HepG2 (cell line): ENCODE measurements at regions not wholly inside any gene's neighbourhood (a gene's known extent, or its start where the extent isn't known, plus 50 kb on each side); places are given as distances from the start of the nearest gene placed in this dataset.
"Not testable (repeated sequence)": the region's sequence is repeated elsewhere in the genome, so short reads cannot be mapped to it uniquely, and the experiment has no call there.

Experiments
- EP300 ChIP-seq, 3 experiments: sonication (generic) in 1 of 3; formaldehyde crosslinking in 1 of 3; IDR thresholded peaks; 2 replicates each; pipeline versions ENCODE4 v1.5.1 to v1.6.1; 2011 to 2020; ENCODE audit warnings: low read depth in 2 of 3, low read length in 2 of 3, borderline replicate concordance in 1 of 3, improper control_type of control experiment in 1 of 3, mild to moderate bottlenecking in 1 of 3, missing genetic modification reagents in 1 of 3, moderate library complexity in 1 of 3
- ESRRA ChIP-seq: sonication (generic); formaldehyde crosslinking; IDR thresholded peaks from 2 replicates; pipeline ENCODE4 v1.5.1; 2020; ENCODE audit warnings: mild to moderate bottlenecking, low read depth, missing genetic modification reagents
- HNRNPH1 ChIP-seq: fragments of 200-400 bp; formaldehyde crosslinking; optimal IDR thresholded peaks from 2 replicates; pipeline ENCODE3; 2017; ENCODE audit warnings: mild to moderate bottlenecking, low read depth, low read length
- PAF1 ChIP-seq: IDR thresholded peaks from 2 replicates; pipeline ENCODE4 v1.6.1; 2016; ENCODE audit warnings: missing genetic modification reagents, missing compliant biosample characterization
- PRMT3 ChIP-seq: sonication (generic); formaldehyde crosslinking; IDR thresholded peaks from 2 replicates; pipeline ENCODE4 v1.8.1; 2022; ENCODE audit warnings: low read depth, mild to moderate bottlenecking, moderate library complexity, missing genetic modification reagents, borderline replicate concordance
- SP5 ChIP-seq: IDR thresholded peaks from 2 replicates; pipeline ENCODE4 v1.6.1; 2016; ENCODE audit warnings: low read depth, borderline replicate concordance
- ZNF503 ChIP-seq: sonication (generic); formaldehyde crosslinking; IDR thresholded peaks from 2 replicates; pipeline ENCODE4 v1.4.0; 2020; ENCODE audit warnings: missing genetic modification reagents
- ZNF557 ChIP-seq: sonication (generic); formaldehyde crosslinking; IDR thresholded peaks from 2 replicates; pipeline ENCODE4 v1.4.0; 2020; ENCODE audit warnings: missing genetic modification reagents
- TF ChIP-seq, protein P1 (sequence below): sonication (generic); formaldehyde crosslinking; conservative IDR thresholded peaks from 2 replicates; pipeline ENCODE4 v1.5.0; 2020; ENCODE audit warnings: missing genetic modification reagents
- TF ChIP-seq, protein P2 (sequence below): sonication (generic); formaldehyde crosslinking; IDR thresholded peaks from 2 replicates; pipeline ENCODE4 v1.5.0; 2020; ENCODE audit warnings: mild to moderate bottlenecking, missing genetic modification reagents, moderate library complexity

GRCh38 chr13:79607895-79608294 lies 126.9 kb downstream of the NDFIP2 start:
- not testable (repeated sequence) for TF ChIP-seq ZNF503; PAF1 (CRISPR knock-in tag); ZNF557; PRMT3 (CRISPR knock-in tag); HNRNPH1; EP300 (IDR thresholded peaks at IDR 0.05; ENCODE audit: low read depth in 2 of 2, low read length in 2 of 2); EP300 (CRISPR knock-in tag; IDR thresholded peaks at IDR 0.05; ENCODE audit: borderline replicate concordance); SP5 (CRISPR knock-in tag); ESRRA
- TF ChIP-seq, protein P1, sequence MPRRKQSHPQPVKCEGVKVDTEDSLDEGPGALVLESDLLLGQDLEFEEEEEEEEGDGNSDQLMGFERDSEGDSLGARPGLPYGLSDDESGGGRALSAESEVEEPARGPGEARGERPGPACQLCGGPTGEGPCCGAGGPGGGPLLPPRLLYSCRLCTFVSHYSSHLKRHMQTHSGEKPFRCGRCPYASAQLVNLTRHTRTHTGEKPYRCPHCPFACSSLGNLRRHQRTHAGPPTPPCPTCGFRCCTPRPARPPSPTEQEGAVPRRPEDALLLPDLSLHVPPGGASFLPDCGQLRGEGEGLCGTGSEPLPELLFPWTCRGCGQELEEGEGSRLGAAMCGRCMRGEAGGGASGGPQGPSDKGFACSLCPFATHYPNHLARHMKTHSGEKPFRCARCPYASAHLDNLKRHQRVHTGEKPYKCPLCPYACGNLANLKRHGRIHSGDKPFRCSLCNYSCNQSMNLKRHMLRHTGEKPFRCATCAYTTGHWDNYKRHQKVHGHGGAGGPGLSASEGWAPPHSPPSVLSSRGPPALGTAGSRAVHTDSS: not testable (repeated sequence)
- TF ChIP-seq, protein P2, sequence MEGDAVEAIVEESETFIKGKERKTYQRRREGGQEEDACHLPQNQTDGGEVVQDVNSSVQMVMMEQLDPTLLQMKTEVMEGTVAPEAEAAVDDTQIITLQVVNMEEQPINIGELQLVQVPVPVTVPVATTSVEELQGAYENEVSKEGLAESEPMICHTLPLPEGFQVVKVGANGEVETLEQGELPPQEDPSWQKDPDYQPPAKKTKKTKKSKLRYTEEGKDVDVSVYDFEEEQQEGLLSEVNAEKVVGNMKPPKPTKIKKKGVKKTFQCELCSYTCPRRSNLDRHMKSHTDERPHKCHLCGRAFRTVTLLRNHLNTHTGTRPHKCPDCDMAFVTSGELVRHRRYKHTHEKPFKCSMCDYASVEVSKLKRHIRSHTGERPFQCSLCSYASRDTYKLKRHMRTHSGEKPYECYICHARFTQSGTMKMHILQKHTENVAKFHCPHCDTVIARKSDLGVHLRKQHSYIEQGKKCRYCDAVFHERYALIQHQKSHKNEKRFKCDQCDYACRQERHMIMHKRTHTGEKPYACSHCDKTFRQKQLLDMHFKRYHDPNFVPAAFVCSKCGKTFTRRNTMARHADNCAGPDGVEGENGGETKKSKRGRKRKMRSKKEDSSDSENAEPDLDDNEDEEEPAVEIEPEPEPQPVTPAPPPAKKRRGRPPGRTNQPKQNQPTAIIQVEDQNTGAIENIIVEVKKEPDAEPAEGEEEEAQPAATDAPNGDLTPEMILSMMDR (CRISPR knock-in tag): not testable (repeated sequence)
